ENCODE measurements at regions not wholly inside any gene's neighbourhood (a gene's known extent, or its start where the extent isn't known, plus 50 kb on each side); places are given as distances from the start of the nearest gene placed in this dataset.

- H3K27me3 ChIP-seq (ENCODE audit: insufficient read depth, poor library complexity, severe bottlenecking) = no peaks in the 10 kb centered on the region
- no peak overlapping the region for H3K4me3 ChIP-seq (replicated peaks; ENCODE audit: insufficient read depth, low read length)
- no peak for DNase-seq (ENCODE audit: low read depth in 1 of 2, low spot score in 1 of 2)
- no peak overlapping the region for H3K27ac ChIP-seq (replicated peaks)
- TF ChIP-seq, protein P1, sequence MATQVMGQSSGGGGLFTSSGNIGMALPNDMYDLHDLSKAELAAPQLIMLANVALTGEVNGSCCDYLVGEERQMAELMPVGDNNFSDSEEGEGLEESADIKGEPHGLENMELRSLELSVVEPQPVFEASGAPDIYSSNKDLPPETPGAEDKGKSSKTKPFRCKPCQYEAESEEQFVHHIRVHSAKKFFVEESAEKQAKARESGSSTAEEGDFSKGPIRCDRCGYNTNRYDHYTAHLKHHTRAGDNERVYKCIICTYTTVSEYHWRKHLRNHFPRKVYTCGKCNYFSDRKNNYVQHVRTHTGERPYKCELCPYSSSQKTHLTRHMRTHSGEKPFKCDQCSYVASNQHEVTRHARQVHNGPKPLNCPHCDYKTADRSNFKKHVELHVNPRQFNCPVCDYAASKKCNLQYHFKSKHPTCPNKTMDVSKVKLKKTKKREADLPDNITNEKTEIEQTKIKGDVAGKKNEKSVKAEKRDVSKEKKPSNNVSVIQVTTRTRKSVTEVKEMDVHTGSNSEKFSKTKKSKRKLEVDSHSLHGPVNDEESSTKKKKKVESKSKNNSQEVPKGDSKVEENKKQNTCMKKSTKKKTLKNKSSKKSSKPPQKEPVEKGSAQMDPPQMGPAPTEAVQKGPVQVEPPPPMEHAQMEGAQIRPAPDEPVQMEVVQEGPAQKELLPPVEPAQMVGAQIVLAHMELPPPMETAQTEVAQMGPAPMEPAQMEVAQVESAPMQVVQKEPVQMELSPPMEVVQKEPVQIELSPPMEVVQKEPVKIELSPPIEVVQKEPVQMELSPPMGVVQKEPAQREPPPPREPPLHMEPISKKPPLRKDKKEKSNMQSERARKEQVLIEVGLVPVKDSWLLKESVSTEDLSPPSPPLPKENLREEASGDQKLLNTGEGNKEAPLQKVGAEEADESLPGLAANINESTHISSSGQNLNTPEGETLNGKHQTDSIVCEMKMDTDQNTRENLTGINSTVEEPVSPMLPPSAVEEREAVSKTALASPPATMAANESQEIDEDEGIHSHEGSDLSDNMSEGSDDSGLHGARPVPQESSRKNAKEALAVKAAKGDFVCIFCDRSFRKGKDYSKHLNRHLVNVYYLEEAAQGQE (IDR thresholded peaks at IDR 0.05; ENCODE audit: insufficient replicate concordance, low read depth) = no peak
- TF ChIP-seq, protein P2, sequence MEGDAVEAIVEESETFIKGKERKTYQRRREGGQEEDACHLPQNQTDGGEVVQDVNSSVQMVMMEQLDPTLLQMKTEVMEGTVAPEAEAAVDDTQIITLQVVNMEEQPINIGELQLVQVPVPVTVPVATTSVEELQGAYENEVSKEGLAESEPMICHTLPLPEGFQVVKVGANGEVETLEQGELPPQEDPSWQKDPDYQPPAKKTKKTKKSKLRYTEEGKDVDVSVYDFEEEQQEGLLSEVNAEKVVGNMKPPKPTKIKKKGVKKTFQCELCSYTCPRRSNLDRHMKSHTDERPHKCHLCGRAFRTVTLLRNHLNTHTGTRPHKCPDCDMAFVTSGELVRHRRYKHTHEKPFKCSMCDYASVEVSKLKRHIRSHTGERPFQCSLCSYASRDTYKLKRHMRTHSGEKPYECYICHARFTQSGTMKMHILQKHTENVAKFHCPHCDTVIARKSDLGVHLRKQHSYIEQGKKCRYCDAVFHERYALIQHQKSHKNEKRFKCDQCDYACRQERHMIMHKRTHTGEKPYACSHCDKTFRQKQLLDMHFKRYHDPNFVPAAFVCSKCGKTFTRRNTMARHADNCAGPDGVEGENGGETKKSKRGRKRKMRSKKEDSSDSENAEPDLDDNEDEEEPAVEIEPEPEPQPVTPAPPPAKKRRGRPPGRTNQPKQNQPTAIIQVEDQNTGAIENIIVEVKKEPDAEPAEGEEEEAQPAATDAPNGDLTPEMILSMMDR (IDR thresholded peaks at IDR 0.05; ENCODE audit: insufficient read depth, low read length) = no peak
- TF ChIP-seq POLR2AphosphoS5 (IDR thresholded peaks at IDR 0.05; ENCODE audit: low read depth) = no peak
- TF ChIP-seq GABPA (IDR thresholded peaks at IDR 0.05; ENCODE audit: low read depth) = no peak
- TF ChIP-seq SPI1 (IDR thresholded peaks at IDR 0.05; ENCODE audit: borderline replicate concordance, low read depth) = no peak
Measured at GRCh38 chr5:28880936-28881335, 1842.5 kb upstream of the CDH9 start.

DNA sequence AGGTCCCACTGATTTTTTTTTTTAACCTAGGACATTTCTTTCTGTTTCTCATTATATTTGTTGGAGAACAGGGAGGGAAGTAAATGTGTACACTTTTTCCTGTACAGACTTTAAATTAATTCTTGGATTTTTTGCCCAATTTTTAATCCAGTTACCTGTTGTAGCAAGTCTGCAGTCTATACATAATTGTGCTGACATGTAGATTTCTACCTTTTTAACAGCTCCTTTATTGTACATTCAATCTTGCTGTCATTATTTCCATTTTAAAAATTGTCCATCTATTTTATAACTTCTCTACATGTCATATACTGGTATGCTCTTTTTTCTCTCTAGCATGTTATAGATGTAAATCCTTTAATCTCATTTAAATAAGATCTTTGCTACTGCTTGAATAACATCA lies 1838.7 kb upstream of the CDH9 start:
- TF ChIP-seq GABPA (IDR thresholded peaks at IDR 0.05; ENCODE audit: low read depth) (no peak), POLR2AphosphoS5 (IDR thresholded peaks at IDR 0.05; ENCODE audit: low read depth) (no peak), SPI1 (IDR thresholded peaks at IDR 0.05; ENCODE audit: borderline replicate concordance, low read depth) (no peak)
- no peak for DNase-seq (ENCODE audit: low read depth in 1 of 2, low spot score in 1 of 2)
- Histone ChIP-seq H3K27me3 (ENCODE audit: insufficient read depth, poor library complexity, severe bottlenecking) (no peaks in the 10 kb centered on the region), H3K27ac (replicated peaks) (no peak overlapping the region), H3K4me3 (replicated peaks; ENCODE audit: insufficient read depth, low read length) (no peak overlapping the region)

DNA sequence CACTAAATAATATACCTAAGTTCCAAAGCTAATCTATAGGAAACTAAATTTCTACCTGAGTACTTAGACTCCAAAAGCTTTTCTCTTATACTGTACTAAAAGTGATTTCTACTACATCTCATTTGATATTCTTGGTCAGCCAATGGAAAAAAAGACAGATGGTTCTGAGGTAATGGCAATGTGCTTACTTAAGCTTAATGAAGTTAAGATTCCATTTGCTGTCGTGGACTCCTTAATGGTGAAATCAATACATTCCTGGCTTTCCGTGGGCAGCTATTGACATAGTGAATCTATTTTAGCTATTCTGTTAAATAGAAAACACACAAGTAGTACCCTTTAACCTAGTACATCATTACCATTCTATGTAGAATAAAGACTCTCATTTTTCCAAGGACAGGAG lies 1825.6 kb upstream of the CDH9 start:
- DNase-seq (ENCODE audit: low read depth in 1 of 2, low spot score in 1 of 2) = no peak
- Histone ChIP-seq H3K4me3 (replicated peaks; ENCODE audit: insufficient read depth, low read length) (no peak overlapping the region), H3K27ac (replicated peaks) (no peak overlapping the region), H3K27me3 (ENCODE audit: insufficient read depth, poor library complexity, severe bottlenecking) (no peaks in the 10 kb centered on the region)
- TF ChIP-seq GABPA (IDR thresholded peaks at IDR 0.05; ENCODE audit: low read depth) (no peak), SPI1 (IDR thresholded peaks at IDR 0.05; ENCODE audit: borderline replicate concordance, low read depth) (no peak), POLR2AphosphoS5 (IDR thresholded peaks at IDR 0.05; ENCODE audit: low read depth) (no peak)
- TF ChIP-seq, protein P2 (IDR thresholded peaks at IDR 0.05; ENCODE audit: insufficient read depth, low read length) = no peak
- TF ChIP-seq, protein P1 (IDR thresholded peaks at IDR 0.05; ENCODE audit: insufficient replicate concordance, low read depth) = no peak

- Histone ChIP-seq H3K27me3 (ENCODE audit: insufficient read depth, poor library complexity, severe bottlenecking) (no peaks in the 10 kb centered on the region), H3K27ac (replicated peaks) (no peak overlapping the region), H3K4me3 (replicated peaks; ENCODE audit: insufficient read depth, low read length) (no peak overlapping the region)
- DNase-seq (ENCODE audit: low read depth in 1 of 2, low spot score in 1 of 2) = no peak
- no peak for TF ChIP-seq POLR2AphosphoS5 (IDR thresholded peaks at IDR 0.05; ENCODE audit: low read depth)
- TF ChIP-seq, protein P2 (IDR thresholded peaks at IDR 0.05; ENCODE audit: insufficient read depth, low read length) = no peak
- no peak for TF ChIP-seq GABPA (IDR thresholded peaks at IDR 0.05; ENCODE audit: low read depth)
- TF ChIP-seq SPI1 (IDR thresholded peaks at IDR 0.05; ENCODE audit: borderline replicate concordance, low read depth) = no peak
- TF ChIP-seq, protein P1 (IDR thresholded peaks at IDR 0.05; ENCODE audit: insufficient replicate concordance, low read depth) = no peak
Measured at GRCh38 chr5:28862860-28863196, 1824.4 kb upstream of the CDH9 start.

Measured in HL-60 (cell line).